PFSK-1 (cell line): ENCODE measurements at regions not wholly inside any gene's neighbourhood (a gene's known extent, or its start where the extent isn't known, plus 50 kb on each side); places are given as distances from the start of the nearest gene placed in this dataset.

Experiments
- FOXP2 ChIP-seq: optimal IDR thresholded peaks from 2 replicates; pipeline ENCODE3; 2011; ENCODE audit warnings: borderline replicate concordance, control low read depth, inconsistent platforms; ENCODE audit not compliant: insufficient read depth; ENCODE audit errors: extremely low read length, extremely low read depth
- POLR2AphosphoS5 ChIP-seq: IDR thresholded peaks from 2 replicates; pipeline ENCODE4 v1.6.1; 2012; ENCODE audit warnings: low read depth, mild to moderate bottlenecking, control low read depth, low read length, moderate library complexity
- REST ChIP-seq, 2 experiments: IDR thresholded peaks; 2 replicates each; pipeline versions ENCODE4 v1.6.1 to v1.8.0; 2011 to 2012; ENCODE audit warnings: low read depth in 2 of 2, low read length in 2 of 2, control low read depth in 1 of 2, inconsistent platforms in 1 of 2, mild to moderate bottlenecking in 1 of 2, moderate library complexity in 1 of 2; ENCODE audit not compliant: insufficient read depth in 1 of 2
- SIN3A ChIP-seq: IDR thresholded peaks from 2 replicates; pipeline ENCODE4 v1.6.1; 2012; ENCODE audit warnings: mild to moderate bottlenecking, low read length, moderate library complexity, borderline replicate concordance; ENCODE audit not compliant: insufficient read depth
- TAF1 ChIP-seq: IDR thresholded peaks from 2 replicates; pipeline ENCODE4 v1.6.1; 2012; ENCODE audit warnings: low read length, control low read depth, borderline replicate concordance; ENCODE audit not compliant: insufficient read depth

- TF ChIP-seq REST (IDR thresholded peaks at IDR 0.05; ENCODE audit: insufficient read depth in 1 of 2, low read depth in 2 of 2, low read length in 2 of 2) (no peak), TAF1 (no peak), SIN3A (no peak), POLR2AphosphoS5 (no peak), FOXP2 (no peak)
Measured at GRCh38 chr2:12918138-12918834, 201.6 kb downstream of the TRIB2 start.

- TF ChIP-seq POLR2AphosphoS5 = no peak
- no peak for TF ChIP-seq SIN3A
- no peak for TF ChIP-seq FOXP2
- TF ChIP-seq REST (IDR thresholded peaks at IDR 0.05; ENCODE audit: insufficient read depth in 1 of 2, low read depth in 2 of 2, low read length in 2 of 2) = no peak
- TF ChIP-seq TAF1 = no peak
Measured at GRCh38 chr2:12918835-12919445, 202.2 kb downstream of the TRIB2 start.

GRCh38 chr2:12921321-12921720, 204.6 kb downstream of the TRIB2 start:
- TF ChIP-seq FOXP2 (no peak), REST (IDR thresholded peaks at IDR 0.05; ENCODE audit: insufficient read depth in 1 of 2, low read depth in 2 of 2, low read length in 2 of 2) (no peak), SIN3A (no peak), TAF1 (no peak)

GRCh38 chr2:12923907-12924610, 207.3 kb downstream of the TRIB2 start:
- no peak for TF ChIP-seq TAF1
- no peak for TF ChIP-seq REST (IDR thresholded peaks at IDR 0.05; ENCODE audit: insufficient read depth in 1 of 2, low read depth in 2 of 2, low read length in 2 of 2)
- no peak for TF ChIP-seq SIN3A
- no peak for TF ChIP-seq FOXP2
- no peak for TF ChIP-seq POLR2AphosphoS5
